ENCODE measurements at regions not wholly inside any gene's neighbourhood (a gene's known extent, or its start where the extent isn't known, plus 50 kb on each side); places are given as distances from the start of the nearest gene placed in this dataset.

DNA sequence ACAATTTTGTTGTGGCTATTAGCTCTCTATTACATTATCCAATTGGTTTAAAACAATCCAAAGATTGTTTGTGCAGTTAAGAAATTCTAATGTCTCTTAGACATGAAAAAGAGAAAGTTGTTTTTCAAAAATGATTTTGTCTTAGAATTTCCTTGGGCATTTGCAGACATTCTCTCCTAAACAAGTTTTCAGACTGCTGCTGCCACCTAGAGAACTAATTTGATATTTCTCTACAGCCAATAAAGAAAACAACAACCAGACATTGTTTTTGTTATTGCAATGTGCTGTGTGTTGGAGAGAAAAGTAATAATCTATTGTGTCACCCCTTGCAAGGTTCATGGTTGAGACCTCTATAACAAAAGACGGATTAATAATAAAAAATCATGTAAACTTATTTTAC, 119.0 kb upstream of the SYT4 start:
- no CpG with 5 or more reads among the region's 1 CpG for WGBS (ENCODE audit: insufficient coverage)
- no peaks in the 10 kb centered on the region for H3K36me3 ChIP-seq (replicated peaks in 1 of 2; ENCODE audit: control extremely low read depth in 1 of 2, control insufficient read depth in 1 of 2, extremely low read depth in 1 of 2, insufficient read depth in 2 of 2, low read length in 1 of 2)
- no peak overlapping the region for H2AFZ ChIP-seq (ENCODE audit: insufficient read depth, low read depth, low read length, poor library complexity, severe bottlenecking)
- intact Hi-C loops (cut with micrococcal nuclease), result no loop called here
- H3K27ac ChIP-seq (ENCODE audit: low read length in 2 of 2), result no peak overlapping the region
- H3K27me3 ChIP-seq (replicated peaks in 1 of 4; ENCODE audit: control extremely low read depth in 1 of 4, control insufficient read depth in 3 of 4, insufficient read depth in 4 of 4, low read length in 3 of 4), result no peaks in the 10 kb centered on the region
- no peaks in the 10 kb centered on the region for H4K20me1 ChIP-seq (ENCODE audit: control insufficient read depth, insufficient read depth, low read length, poor library complexity, severe bottlenecking)
- ChIA-PET CTCF (no interaction called here), POLR2A (no interaction called here)
- H3K4me3 Mint-ChIP-seq, result no peak overlapping the region
- TF ChIP-seq EZH2 (IDR thresholded peaks at IDR 0.05; ENCODE audit: borderline replicate concordance, insufficient read depth, low read depth, low read length, poor library complexity, severe bottlenecking), result no peak
- TF ChIP-seq, protein P1, sequence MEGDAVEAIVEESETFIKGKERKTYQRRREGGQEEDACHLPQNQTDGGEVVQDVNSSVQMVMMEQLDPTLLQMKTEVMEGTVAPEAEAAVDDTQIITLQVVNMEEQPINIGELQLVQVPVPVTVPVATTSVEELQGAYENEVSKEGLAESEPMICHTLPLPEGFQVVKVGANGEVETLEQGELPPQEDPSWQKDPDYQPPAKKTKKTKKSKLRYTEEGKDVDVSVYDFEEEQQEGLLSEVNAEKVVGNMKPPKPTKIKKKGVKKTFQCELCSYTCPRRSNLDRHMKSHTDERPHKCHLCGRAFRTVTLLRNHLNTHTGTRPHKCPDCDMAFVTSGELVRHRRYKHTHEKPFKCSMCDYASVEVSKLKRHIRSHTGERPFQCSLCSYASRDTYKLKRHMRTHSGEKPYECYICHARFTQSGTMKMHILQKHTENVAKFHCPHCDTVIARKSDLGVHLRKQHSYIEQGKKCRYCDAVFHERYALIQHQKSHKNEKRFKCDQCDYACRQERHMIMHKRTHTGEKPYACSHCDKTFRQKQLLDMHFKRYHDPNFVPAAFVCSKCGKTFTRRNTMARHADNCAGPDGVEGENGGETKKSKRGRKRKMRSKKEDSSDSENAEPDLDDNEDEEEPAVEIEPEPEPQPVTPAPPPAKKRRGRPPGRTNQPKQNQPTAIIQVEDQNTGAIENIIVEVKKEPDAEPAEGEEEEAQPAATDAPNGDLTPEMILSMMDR (IDR thresholded peaks at IDR 0.05), result no peak
- H3K79me2 ChIP-seq (ENCODE audit: control insufficient read depth, insufficient read depth, low read length), result no peaks in the 10 kb centered on the region
- H3K4me1 Mint-ChIP-seq, result no peaks in the 10 kb centered on the region
- DNase-seq (no peak), ATAC-seq (ENCODE audit: low read depth) (no peak)
- no peak overlapping the region for H3K27ac Mint-ChIP-seq
- H3K9me3 Mint-ChIP-seq (ENCODE audit: insufficient read depth), result peaks cover 3% of the 10 kb centered on the region
- H3K9me3 ChIP-seq (ENCODE audit: control extremely low read depth in 1 of 3, control insufficient read depth in 2 of 3, insufficient read depth in 1 of 3, low read length in 2 of 3), result no peaks in the 10 kb centered on the region
- H3K4me2 ChIP-seq (replicated peaks; ENCODE audit: low read depth, low read length, poor library complexity, severe bottlenecking), result no peak overlapping the region
- H3K4me3 ChIP-seq (ENCODE audit: control extremely low read depth in 1 of 5, extremely low read depth in 1 of 5, insufficient read depth in 1 of 5, low read depth in 2 of 5, low read length in 4 of 5), result no peak overlapping the region
- no peaks in the 10 kb centered on the region for H3K27me3 Mint-ChIP-seq
- H3K4me1 ChIP-seq (ENCODE audit: control insufficient read depth in 2 of 2, insufficient read depth in 2 of 2, low read length in 2 of 2), result no peaks in the 10 kb centered on the region
- no peak overlapping the region for H3K9ac ChIP-seq (ENCODE audit: low read length)

- no CpG with 5 or more reads among the region's 1 CpG for WGBS (ENCODE audit: insufficient coverage)
- H3K27me3 ChIP-seq (replicated peaks in 1 of 4; ENCODE audit: control extremely low read depth in 1 of 4, control insufficient read depth in 3 of 4, insufficient read depth in 4 of 4, low read length in 3 of 4), result no peaks in the 10 kb centered on the region
- ATAC-seq (ENCODE audit: low read depth) (no peak), DNase-seq (no peak)
- H3K36me3 ChIP-seq (replicated peaks in 1 of 2; ENCODE audit: control extremely low read depth in 1 of 2, control insufficient read depth in 1 of 2, extremely low read depth in 1 of 2, insufficient read depth in 2 of 2, low read length in 1 of 2), result no peaks in the 10 kb centered on the region
- intact Hi-C loops (cut with micrococcal nuclease), result no loop called here
- Mint-ChIP-seq H3K27me3 (no peaks in the 10 kb centered on the region), H3K9me3 (ENCODE audit: insufficient read depth) (peaks cover 3% of the 10 kb centered on the region), H3K4me3 (no peak overlapping the region), H3K27ac (no peak overlapping the region), H3K4me1 (no peaks in the 10 kb centered on the region)
- ChIA-PET CTCF (no interaction called here), POLR2A (no interaction called here)
- no peak overlapping the region for H3K4me2 ChIP-seq (replicated peaks; ENCODE audit: low read depth, low read length, poor library complexity, severe bottlenecking)
- H4K20me1 ChIP-seq (ENCODE audit: control insufficient read depth, insufficient read depth, low read length, poor library complexity, severe bottlenecking), result no peaks in the 10 kb centered on the region
- no peaks in the 10 kb centered on the region for H3K4me1 ChIP-seq (ENCODE audit: control insufficient read depth in 2 of 2, insufficient read depth in 2 of 2, low read length in 2 of 2)
- no peak overlapping the region for H3K27ac ChIP-seq (ENCODE audit: low read length in 2 of 2)
- H3K4me3 ChIP-seq (ENCODE audit: control extremely low read depth in 1 of 5, extremely low read depth in 1 of 5, insufficient read depth in 1 of 5, low read depth in 2 of 5, low read length in 4 of 5), result no peak overlapping the region
- H2AFZ ChIP-seq (ENCODE audit: insufficient read depth, low read depth, low read length, poor library complexity, severe bottlenecking), result no peak overlapping the region
- no peaks in the 10 kb centered on the region for H3K9me3 ChIP-seq (ENCODE audit: control extremely low read depth in 1 of 3, control insufficient read depth in 2 of 3, insufficient read depth in 1 of 3, low read length in 2 of 3)
- H3K79me2 ChIP-seq (ENCODE audit: control insufficient read depth, insufficient read depth, low read length), result no peaks in the 10 kb centered on the region
- H3K9ac ChIP-seq (ENCODE audit: low read length), result no peak overlapping the region
- TF ChIP-seq, protein P1 (IDR thresholded peaks at IDR 0.05), result no peak
- no peak for TF ChIP-seq EZH2 (IDR thresholded peaks at IDR 0.05; ENCODE audit: borderline replicate concordance, insufficient read depth, low read depth, low read length, poor library complexity, severe bottlenecking)
These were observed 121.3 kb upstream of the SYT4 start for GRCh38 chr18:43398601-43399000.

All from B cell (primary cell).